ENCODE measurements at regions not wholly inside any gene's neighbourhood (a gene's known extent, or its start where the extent isn't known, plus 50 kb on each side); places are given as distances from the start of the nearest gene placed in this dataset.

- TF ChIP-seq SNAI2 (CRISPR knock-in tag; IDR thresholded peaks at IDR 0.05) (no peak), RARB (CRISPR knock-in tag; IDR thresholded peaks at IDR 0.05) (no peak), TSHZ2 (CRISPR knock-in tag; IDR thresholded peaks at IDR 0.05) (no peak), TCF4 (CRISPR knock-in tag; IDR thresholded peaks at IDR 0.05; ENCODE audit: borderline replicate concordance) (no peak), PATZ1 (CRISPR knock-in tag; IDR thresholded peaks at IDR 0.05; ENCODE audit: borderline replicate concordance) (no peak), PPARA (CRISPR knock-in tag; IDR thresholded peaks at IDR 0.05; ENCODE audit: borderline replicate concordance) (no peak), ZNF70 (CRISPR knock-in tag; IDR thresholded peaks at IDR 0.05) (no peak), GLIS3 (CRISPR knock-in tag; IDR thresholded peaks at IDR 0.05) (no peak), CSDC2 (CRISPR knock-in tag; IDR thresholded peaks at IDR 0.05) (no peak), ZFP30 (CRISPR knock-in tag; IDR thresholded peaks at IDR 0.05) (no peak), ESRRG (CRISPR knock-in tag; IDR thresholded peaks at IDR 0.05) (no peak), CREB5 (CRISPR knock-in tag; IDR thresholded peaks at IDR 0.05; ENCODE audit: low read depth) (no peak), POU6F1 (CRISPR knock-in tag; IDR thresholded peaks at IDR 0.05; ENCODE audit: borderline replicate concordance, low read depth) (no peak), ZFP3 (CRISPR knock-in tag; IDR thresholded peaks at IDR 0.05) (no peak), ZNF8 (CRISPR knock-in tag; IDR thresholded peaks at IDR 0.05) (no peak), CSRNP3 (CRISPR knock-in tag; IDR thresholded peaks at IDR 0.05) (no peak), BACH2 (CRISPR knock-in tag; IDR thresholded peaks at IDR 0.05; ENCODE audit: borderline replicate concordance) (no peak)
- no peak for ATAC-seq
Measured at GRCh38 chr2:234620018-234620417, 123.1 kb upstream of the ARL4C start.

GRCh38 chr2:234615643-234616356 lies 118.9 kb upstream of the ARL4C start:
- TF ChIP-seq PPARA (CRISPR knock-in tag; IDR thresholded peaks at IDR 0.05; ENCODE audit: borderline replicate concordance) (no peak), TOX (CRISPR knock-in tag; IDR thresholded peaks at IDR 0.05; ENCODE audit: borderline replicate concordance) (no peak), POU6F1 (CRISPR knock-in tag; IDR thresholded peaks at IDR 0.05; ENCODE audit: borderline replicate concordance, low read depth) (no peak), CSRNP3 (CRISPR knock-in tag; IDR thresholded peaks at IDR 0.05) (no peak)
- no peak for ATAC-seq

Data from SK-N-SH treated with all-trans-retinoic acid at 6 μM for 48 hours (cell line).